ENCODE measurements at regions not wholly inside any gene's neighbourhood (a gene's known extent, or its start where the extent isn't known, plus 50 kb on each side); places are given as distances from the start of the nearest gene placed in this dataset.

GRCh38 chr2:77999376-77999775 is 477.2 kb upstream of the LRRTM4 start:
- TF ChIP-seq CTCF (CRISPR knock-in tag; IDR thresholded peaks at IDR 0.05) (no peak), ZNF597 (CRISPR knock-in tag; IDR thresholded peaks at IDR 0.05) (no peak), POLR2A (IDR thresholded peaks at IDR 0.05; ENCODE audit: insufficient read depth in 1 of 2, low read depth in 2 of 2, low read length in 2 of 2) (no peak), ATF4 (CRISPR knock-in tag; IDR thresholded peaks at IDR 0.05) (no peak), ZNF556 (CRISPR knock-in tag; IDR thresholded peaks at IDR 0.05; ENCODE audit: borderline replicate concordance) (no peak), TBP (CRISPR knock-in tag; IDR thresholded peaks at IDR 0.05) (no peak), MBNL3 (CRISPR knock-in tag; conservative IDR thresholded peaks at IDR 0.05) (no peak)

Measured in HepG2 (cell line).